Mammary epithelial cell (primary cell): ENCODE measurements at regions not wholly inside any gene's neighbourhood (a gene's known extent, or its start where the extent isn't known, plus 50 kb on each side); places are given as distances from the start of the nearest gene placed in this dataset.

Experiments
- EZH2 ChIP-seq: IDR thresholded peaks from 2 replicates; pipeline ENCODE4 v1.6.1; 2012; ENCODE audit warnings: low read length, inconsistent platforms, borderline replicate concordance
- TF ChIP-seq, protein P1 (sequence below), 2 donors: IDR thresholded peaks in 1 of 2; conservative IDR thresholded peaks in 1 of 2; 2 replicates each; pipeline ENCODE4 v1.5.1; 2011 to 2012; ENCODE audit warnings: inconsistent platforms in 2 of 2, low read length in 2 of 2, mild to moderate bottlenecking in 2 of 2, control low read depth in 1 of 2, low read depth in 1 of 2; ENCODE audit not compliant: insufficient read depth in 1 of 2; ENCODE audit errors: extremely low read depth in 1 of 2

DNA sequence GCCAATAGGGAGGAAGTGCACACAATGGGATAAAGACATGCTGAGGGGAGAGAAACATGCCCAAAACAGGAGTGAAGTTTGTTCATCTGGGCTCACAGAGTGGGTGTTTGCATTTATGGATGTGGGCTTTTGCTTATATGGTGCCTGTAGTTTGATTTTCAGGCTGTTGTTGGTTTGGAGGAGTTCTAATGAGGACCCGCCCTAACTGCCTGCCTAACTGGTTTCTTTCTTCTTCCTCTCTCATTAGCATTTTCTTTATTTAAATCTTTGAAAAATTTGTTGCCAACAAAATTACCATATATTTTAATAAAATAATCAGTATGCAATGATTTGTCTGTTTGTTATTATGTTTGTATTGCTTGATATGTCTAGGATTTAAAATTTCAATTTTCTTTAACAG lies 1965.8 kb downstream of the C4orf33 start:
- TF ChIP-seq, protein P1, sequence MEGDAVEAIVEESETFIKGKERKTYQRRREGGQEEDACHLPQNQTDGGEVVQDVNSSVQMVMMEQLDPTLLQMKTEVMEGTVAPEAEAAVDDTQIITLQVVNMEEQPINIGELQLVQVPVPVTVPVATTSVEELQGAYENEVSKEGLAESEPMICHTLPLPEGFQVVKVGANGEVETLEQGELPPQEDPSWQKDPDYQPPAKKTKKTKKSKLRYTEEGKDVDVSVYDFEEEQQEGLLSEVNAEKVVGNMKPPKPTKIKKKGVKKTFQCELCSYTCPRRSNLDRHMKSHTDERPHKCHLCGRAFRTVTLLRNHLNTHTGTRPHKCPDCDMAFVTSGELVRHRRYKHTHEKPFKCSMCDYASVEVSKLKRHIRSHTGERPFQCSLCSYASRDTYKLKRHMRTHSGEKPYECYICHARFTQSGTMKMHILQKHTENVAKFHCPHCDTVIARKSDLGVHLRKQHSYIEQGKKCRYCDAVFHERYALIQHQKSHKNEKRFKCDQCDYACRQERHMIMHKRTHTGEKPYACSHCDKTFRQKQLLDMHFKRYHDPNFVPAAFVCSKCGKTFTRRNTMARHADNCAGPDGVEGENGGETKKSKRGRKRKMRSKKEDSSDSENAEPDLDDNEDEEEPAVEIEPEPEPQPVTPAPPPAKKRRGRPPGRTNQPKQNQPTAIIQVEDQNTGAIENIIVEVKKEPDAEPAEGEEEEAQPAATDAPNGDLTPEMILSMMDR (conservative IDR thresholded peaks at IDR 0.05 in 1 of 2, IDR thresholded peaks at IDR 0.05 in 1 of 2; ENCODE audit: extremely low read depth in 1 of 2, insufficient read depth in 1 of 2, low read depth in 1 of 2, low read length in 2 of 2): no peak
- no peak for TF ChIP-seq EZH2
